Stimulated activated CD4-positive, alpha-beta T cell treated with anti-CD3 and anti-CD28 coated beads, Interleukin-2, amount 100 ng/mL, for 24 hours (primary cell): ENCODE measurements at regions not wholly inside any gene's neighbourhood (a gene's known extent, or its start where the extent isn't known, plus 50 kb on each side); places are given as distances from the start of the nearest gene placed in this dataset.

Source experiments
- DNase-seq, 2 donors: peaks; one replicate each; pipeline ENCODE4 v3.0.0-alpha.2; 2020

DNA sequence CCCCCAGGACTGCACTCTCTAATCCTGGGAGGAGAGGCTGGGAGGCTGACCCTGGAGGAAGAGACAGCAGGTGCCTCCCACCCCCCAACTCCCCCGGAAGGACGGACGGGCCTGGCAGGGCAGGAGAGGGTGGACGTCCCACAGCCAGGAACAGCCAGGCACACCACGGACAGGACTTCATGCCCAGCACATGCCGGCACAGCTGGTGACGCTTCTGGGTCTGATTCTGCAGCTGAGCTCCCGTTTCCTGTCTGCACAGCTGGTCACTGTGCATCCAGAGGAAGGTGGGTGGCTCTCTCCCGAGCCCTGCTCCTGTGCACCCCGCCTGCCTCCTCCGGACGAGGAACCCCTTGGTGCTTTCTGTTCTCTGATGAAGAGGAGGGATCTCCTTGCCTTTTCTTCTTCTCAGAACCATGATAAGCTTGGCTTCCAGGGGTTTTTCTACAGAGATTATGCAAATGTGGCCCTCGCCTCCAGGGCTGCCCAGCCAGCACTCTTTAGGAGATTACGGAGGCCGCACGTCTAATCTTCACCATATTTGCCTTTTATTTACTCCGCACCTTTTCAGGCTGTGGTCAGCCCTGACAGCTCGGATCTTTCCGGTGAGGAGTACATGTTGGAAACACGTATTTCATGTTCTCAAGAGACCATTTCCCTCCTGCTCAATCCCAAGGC is 1295.8 kb downstream of the BRD1 start:
- DNase-seq: no peak

DNA sequence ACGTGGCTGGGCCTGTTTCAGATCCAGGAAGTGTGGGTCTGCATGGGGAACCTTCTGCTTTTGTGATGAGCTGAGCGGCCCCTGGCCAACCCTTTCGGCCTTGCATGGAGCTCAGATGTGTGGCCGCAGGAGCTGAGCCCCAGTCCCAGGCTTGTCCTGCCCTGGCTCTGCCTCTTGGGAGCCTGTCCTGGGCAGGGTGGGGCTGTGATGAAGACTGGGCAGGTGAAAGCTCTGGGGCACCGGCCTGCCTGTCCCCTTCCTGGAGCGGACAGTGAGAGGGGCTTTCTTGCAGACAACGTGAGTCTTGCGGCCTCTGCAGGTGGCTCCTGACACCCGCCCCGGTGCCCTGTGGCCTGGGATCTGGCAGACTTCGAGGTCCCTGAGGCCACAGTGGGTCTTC is 1296.6 kb downstream of the BRD1 start:
- no peak for DNase-seq

DNA sequence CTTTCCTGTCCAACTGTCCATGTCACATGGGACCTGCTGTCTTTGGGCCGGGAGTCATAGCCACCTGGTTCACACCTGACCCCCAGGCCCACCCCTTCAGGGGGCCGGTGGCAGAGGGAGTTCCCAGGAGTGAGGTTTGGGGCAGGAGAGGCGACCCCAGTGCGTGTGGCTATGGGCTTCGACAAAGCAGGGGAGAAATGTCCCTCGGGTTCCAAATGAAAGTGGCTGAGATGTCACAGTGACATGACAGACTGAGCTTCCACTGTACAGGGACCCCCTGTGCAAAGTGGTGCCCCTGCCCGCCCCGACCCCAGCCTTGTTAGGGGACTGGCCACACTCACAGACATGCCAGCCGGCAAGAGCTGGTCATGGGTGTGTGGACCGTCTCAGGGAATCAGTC is 1297.0 kb downstream of the BRD1 start:
- no peak for DNase-seq

DNA sequence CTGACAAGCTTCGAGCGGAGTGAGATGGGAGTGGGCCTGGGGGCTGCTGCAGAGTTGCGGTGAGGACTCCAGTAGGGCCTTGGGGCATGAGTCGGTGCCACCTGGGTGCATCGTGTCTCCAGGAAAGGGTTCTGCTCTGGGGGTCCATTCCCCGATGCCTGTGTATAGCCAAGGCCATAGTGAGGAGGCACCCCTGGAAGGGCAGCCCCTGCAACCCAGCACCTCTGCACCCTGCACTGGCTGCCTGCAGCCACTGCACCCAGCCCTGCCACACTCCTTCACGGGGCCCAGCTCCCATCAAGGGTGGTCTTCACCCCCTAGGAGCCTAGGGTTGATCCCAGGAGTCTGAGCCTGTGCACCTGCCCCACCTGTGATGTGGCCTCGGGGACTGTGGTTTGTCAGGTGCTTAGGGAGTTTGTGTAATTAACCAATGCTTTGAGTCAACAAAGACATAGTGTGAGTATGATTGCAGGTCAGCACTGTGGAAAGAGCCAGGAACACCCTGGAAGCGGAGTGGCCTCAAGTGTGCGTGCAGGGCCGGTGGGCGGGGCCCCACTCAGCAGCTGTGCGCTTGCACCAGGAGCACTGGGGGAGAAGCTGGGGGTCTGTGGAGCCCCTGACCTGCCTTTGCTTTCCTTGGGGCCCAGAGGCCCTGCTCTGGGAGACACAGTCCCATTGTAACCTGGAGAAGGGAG is 1299.3 kb downstream of the BRD1 start:
- DNase-seq: no peak

DNA sequence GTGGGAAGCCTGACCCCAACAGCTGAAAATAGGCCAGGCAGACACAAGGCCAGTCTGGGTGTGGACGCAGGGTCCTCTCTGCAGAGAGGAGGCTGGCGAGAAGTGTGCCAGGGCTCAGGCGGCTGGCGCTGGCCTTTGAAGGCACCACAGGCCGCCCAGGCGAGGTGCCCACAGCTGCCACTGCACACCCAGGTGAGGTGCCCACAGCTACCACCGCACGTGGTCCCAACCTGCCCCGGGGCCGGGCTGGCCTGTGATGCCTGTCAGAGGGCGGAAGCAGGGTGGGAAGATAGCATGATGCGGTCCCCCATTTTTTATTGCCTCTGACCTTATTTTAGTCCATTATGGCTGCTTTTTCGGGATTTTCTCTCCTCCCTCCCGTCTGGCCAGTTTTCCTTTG is 1303.9 kb downstream of the BRD1 start:
- DNase-seq: no peak

DNA sequence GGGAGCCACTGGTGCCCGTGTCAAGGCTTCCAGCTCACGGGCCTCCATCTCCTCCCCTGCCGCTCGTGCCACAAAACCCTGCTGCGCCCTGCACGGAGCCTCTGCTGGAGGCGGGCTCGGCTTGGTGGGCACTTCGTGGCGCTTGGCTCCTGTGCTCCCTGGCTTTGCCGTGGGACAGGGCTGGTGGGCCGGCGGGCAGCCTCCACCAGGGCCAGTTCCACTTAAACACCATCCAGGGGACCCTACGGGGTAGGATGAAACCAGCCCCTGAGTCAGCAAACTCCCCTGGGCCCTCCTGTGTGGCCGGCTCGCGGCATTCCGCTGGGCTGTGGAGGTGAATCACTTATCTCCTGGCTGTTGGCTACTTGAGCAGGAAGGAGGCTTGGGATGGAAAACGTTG is 1304.6 kb downstream of the BRD1 start:
- no peak for DNase-seq

DNA sequence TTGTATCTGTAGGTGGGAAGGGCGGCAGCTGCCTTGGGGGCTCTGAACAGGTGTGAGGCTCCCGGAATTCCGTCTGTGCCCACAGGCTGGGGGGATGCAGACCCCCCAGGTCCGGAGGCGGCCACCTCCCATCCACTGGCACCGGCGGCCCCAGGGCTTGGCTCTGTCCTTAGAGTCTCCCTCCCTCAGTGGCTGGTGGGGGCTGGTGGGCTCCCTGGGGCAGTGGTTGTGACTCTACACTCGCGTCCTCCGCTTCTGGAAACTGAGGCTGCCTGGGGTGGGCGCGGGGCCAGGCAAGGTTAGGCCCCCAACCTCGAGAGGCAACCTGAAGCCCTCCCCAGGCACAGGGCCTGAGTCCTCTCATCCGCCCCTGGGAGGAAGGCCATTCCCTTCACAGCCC is 1305.4 kb downstream of the BRD1 start:
- no peak for DNase-seq

DNA sequence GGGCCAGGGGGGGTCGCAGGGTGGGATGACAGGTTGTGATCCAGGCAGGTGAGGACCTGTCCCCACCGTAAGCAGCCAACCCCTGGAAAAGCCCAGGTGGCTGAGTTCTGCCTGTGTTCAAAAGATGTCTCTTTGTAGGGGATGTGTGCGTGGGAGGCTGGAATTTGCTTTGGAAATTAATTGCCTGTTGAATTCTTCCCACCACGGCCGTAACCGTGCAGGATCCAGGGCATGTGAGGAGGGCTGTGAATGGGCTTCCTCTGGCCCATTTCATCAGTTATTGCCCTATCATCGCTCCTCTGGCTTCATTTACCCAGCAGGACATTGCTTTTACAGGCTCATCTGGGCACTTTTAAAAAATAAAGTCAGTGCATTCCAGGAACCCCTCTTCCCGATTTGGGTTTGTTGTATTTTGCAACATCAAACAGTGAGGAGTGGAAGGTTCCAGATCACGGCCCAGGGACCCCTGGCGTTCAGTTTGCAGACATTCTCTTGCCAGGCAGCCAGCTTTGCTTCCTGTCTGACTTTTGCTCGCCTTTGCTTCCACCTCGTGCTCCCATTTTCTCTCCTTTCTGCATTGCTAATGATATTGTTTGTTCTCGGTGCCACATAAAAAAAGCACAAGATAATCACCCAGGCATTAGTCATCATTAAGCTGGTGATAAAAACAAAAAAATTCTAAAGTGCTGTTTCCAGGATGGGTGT is 1306.6 kb downstream of the BRD1 start:
- DNase-seq: no peak

DNA sequence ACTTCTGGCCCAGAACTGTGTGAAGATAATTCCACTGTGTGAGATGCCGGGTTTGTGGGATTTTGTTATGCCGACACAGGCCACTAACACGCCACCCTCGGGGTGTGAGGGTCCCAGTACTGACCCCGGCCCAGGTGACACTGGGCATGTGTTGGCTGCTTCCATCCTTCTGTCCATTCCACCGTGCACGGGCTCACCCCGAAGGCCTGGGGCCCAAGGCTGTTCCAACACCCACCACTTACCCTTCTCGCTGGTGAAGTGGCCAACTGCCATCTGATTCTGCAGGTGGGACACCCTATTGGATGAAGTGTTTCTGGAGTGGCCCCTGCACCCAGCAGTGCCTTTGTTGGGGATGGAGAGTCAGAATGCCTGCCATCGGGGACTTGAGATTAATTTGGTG is 1307.5 kb downstream of the BRD1 start:
- DNase-seq: no peak

DNA sequence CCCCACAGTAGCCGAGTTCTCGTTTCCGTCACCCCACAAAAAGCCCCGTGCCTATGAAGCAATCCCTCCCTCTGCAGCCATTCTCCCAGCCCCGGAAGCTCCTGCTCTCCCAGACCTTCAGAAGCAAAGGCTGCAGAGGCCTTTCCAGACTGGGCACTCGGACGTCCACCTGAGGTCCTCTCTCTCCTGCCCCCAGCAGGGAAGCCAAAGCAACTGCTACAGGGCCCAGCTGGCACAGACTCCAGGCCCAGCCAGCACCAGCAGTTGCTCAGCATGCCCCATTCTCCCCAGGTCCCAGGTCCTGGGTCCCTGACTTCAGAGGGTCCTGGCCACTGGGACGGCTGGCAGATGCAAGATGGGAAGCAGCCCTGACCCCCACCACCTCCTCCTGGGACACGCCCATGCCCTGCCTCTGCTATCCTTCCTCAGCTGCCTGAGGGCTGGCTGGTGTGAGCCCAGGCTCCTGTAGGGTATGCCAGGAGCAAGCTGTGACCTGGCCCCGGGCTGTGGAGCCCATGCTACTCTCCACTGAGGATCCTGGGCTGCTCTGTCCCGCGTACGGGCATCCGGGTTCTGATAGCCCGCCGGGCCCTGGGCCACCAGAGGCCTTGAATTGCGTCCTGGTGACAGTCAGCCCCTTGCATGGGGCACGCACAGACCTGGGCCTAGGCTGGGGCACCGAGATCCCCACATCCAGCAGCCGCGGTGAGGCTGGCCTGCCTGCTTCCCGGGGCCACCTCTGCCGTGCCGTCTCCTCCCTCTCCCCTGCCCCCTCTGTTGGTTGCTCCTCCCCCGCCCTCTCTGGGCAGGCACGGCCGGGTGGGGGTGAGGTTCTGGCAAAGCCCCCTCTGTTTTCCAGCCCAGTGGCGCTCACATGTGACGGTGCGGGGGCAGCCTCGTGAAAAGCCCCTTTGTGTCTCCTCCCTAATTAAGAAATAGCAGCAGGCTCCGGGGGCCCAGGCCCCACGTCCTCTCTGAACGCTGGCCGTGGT is 1310.3 kb downstream of the BRD1 start:
- no peak for DNase-seq

DNA sequence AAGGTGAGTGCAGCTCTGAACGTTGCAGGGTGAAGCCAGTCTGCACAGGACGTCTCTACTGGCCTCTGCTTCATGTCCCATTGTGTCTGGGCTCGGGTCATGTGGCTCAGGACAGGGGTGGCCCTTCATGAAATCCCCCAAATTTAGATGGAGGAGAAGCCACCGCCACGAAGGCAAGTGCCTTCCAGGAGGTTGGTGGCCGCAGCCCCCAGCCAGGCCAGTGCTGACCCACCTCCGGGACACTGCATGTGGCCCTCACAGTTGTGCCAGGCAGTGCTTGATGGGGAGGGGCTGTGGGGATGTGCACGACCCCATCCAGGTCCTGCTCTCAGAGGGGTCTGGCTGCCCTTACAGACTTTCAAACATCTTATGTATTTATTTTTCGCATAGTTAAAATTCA is 1311.1 kb downstream of the BRD1 start:
- DNase-seq: no peak

DNA sequence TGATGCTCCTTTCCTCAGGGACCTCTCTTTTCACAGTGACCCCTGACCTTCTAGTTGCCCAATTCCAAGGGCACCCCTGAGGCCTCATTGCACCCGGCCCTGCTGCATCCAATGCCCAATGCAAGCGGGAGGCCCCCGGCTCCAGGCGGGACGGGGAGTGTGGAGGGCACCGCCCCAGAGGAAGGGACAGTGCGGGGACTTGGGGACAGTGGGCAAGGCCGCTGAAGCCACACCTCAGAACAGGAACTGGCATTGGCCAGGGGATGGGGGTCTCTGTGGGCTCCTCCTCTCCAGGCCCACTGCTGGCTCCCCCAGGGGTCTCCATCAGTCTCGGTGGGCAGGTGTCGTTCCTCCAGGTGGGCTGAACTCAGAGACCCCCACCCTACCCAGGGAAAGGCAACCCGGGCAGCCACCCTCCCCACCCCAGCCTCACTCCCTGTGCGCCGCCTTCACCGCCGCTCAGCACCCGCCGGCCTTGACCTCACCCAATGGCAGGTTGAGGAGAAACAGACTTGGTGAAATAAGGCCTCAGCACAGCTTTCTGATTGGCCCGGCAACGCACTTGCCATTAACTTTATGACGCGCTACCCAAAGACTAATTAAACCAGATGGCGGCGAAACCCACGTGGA is 1312.0 kb downstream of the BRD1 start:
- no peak for DNase-seq

DNA sequence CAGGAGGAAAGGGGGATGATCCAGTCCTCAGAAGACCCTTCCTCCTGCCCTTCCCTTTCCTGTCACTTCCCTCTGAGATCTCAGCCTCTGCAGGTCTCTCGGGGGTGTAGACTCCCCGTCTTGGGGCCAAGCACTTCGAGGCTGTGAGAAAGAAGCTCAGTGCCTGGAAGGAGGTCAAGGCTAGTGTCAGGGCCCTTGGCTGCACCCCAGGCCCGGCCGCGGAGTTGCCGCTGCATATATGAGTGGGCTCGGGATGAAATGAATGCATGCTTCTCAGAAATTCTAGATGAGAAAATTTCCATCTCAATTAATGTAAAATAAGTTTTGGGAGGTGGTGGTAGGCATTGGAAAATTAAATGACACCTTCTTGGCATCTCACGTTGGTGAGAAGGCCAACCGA is 1313.7 kb downstream of the BRD1 start:
- no peak for DNase-seq

DNA sequence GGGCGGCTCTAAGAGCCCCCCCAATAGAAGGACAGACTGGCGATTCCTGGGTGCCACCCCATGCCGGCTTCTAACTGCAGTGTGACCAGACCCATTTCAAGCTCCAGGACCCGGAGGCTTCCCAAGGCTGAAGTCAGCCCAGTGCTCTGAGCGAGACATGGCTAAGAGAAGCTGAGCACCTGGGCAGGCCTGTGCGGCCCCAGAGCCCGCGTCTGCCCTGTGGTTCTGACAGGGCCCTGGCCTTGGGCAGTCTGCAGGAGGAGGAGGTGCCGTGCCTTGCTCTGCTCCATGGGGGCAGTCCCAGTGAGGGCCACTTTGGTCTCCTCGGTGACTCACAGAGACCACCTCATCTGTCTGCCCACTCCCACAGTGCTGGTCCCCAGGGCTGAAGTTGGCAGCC is 1314.2 kb downstream of the BRD1 start:
- DNase-seq: no peak

DNA sequence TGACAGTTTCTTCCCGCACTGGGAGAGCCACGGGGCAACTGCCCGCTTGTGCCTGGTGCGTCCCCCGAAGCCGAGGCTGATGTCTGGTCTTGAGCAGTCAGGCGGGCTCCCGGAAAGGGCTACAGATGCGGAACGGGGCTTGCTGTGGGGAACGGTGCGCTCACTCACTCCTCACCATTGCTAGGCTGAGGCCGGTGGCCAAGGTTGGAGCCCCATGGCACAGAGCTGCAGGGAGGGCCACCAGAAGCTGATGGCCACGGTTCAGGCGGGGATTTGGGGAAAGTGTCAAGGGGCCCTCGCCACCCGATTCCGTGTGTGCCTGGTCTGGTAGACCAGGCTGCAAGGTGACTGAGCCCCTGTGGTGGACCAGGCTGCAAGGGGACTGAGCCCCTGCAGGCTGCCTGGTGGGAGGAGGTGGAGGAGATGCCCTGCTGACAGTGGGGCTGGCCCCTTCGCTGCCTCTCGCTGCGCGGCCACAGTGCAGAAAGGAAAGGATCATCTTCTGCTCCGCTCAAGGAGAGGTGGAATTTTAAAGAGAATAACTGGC is 1315.8 kb downstream of the BRD1 start:
- DNase-seq: no peak

DNA sequence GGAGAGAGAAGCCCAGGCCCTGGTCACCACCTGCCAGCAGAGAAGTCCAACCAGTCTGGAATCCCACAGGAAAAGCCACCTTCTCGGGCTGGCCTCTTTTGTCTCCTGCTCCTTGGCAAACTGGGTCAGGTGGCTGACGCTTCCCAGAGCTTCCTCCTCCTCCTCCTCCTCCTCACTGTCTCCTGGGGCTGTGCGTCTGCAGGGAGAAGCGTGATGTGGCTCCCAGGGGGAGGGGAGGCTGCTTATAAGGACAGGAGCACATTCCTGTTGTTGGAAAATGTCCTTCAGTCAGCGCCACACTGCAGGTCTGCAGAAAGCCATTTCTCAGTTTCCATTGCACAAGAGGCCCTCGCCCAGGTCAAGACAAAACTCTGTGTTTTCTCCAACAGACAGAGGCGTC is 1316.5 kb downstream of the BRD1 start:
- no peak for DNase-seq

DNA sequence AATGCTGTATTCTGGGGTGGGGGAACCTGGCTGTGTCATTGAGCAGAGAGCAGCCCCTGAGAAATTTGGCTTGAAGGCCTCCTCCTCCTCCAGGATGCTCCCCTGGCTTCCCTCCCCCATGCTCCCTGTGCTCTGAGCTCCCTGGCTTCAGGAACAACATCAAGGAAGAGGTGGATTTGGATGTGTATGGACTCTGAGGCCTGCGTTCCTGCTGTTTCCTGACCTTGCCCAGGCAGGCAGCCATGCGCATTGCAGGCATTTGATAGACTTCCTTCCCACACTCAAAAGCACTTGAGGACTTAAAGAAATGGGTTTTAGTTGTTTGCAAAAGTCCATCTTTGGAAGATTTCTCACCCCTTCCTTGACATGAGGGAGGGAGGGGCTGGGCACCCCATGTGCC is 1317.1 kb downstream of the BRD1 start:
- DNase-seq: no peak

DNA sequence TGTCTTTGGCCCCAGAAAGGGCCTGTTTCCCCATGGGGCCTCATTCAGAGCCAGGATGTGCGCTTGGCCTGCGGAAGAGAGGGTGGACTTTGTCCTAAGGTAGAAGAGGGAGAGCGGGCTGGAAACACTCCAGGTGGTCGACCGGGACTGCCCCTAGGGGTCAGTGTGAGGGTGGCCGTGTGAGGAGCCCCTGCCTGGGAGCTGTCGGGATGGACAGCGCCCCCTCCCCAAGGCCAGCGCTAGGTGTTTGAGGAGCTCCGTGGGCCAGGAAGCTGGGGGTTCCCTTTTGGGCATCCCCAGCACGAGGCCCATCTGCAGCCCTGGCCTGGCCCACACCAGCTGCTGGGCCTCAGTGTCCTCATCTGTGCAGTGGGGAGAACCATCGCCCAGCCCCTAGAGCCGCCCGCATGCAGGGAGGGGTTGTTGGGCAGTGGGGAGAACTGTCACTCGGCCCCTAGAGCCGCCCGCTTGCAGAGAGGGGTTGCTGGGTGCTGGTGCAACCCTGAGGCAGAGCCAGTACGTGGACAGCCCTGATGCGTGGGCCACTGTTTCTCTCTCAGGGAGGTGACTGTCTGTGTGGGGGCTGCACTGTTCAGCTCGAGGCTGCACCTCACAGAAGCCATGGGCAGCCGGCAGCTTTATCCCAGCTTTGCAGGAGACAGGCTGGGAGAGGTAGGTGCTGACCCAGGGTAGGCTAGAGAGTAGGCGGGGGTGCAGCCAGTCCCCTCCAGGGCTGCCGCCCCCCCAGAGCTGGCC is 1319.9 kb downstream of the BRD1 start:
- no peak for DNase-seq

DNA sequence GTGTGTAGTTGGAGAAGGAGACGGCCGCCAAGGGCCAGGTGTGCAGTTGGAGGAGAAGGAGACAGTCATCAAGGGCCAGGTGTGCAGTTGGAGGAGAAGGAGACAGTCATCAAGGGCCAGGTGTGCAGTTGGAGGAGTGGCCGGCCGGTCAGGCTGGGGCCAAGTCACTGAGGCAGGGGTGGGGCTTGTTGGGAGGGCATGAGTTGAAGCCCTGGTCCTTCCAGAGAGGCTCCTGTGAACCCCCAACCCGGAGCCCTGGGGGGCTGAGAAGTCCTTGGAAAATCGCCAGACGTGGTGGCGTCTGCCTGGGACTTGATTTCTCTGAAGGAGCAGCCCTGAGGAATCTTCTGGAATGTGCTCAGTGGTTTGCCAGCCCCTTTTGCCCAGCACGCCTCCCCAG is 1320.5 kb downstream of the BRD1 start:
- no peak for DNase-seq

DNA sequence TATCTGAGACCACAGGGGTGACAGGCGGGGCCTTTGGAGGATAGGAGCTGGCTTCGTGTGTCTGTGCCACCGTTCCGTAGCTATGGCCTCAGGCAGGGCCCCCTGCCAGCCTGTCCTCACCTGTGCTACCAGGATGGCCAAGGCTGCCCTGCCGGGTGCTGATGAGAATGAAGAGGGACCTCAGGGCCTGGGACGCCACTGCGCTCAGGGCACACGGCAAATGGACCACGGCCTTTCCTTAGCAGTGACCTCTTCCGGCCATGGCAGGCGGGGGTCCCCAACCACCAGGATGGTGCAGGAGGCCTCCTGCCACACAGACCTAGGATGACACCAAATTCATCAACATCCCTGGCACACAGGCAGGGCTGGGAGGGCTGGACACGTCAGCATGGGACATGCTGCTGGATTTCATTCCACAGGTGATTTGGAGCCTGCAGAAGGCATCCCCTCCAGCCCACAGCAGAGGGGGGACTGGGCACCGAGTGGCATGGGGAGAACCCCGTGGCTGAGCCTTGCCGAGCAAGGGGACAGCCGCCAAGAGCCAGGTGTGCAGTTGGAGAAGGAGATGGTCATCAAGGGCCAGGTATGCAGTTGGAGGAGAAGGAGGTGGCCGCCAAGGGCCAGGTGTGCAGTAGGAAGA is 1321.0 kb downstream of the BRD1 start:
- no peak for DNase-seq

DNA sequence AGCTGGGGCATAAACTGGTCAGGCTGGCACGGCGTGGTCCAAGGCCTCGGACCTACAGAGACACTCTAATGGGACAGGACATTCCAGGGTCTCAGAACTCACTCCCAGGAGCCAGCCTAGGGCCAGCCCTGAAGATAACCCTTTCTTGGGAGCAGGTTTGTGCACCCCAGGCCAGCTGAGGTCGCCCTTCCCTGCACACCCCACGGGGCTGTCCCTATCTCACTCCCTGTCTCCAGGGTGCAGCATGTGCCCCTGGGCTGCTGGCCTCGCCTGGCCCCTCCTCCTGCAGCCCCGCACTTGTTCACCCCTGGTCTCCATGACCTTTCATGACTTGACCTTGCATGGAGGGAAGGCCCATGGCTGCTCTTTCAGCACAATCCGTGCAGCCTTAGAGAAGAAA is 1321.8 kb downstream of the BRD1 start:
- DNase-seq: no peak
